Adrenal gland (tissue), 9 donors: ENCODE measurements at regions not wholly inside any gene's neighbourhood (a gene's known extent, or its start where the extent isn't known, plus 50 kb on each side); places are given as distances from the start of the nearest gene placed in this dataset.
A peak's percentile ranks its signal among the peaks of the same experiment; 100 is the strongest.

Source experiments
- DNase-seq, 7 donors: peaks; one replicate each; pipeline ENCODE4 v3.0.0-alpha.2; 2019 to 2020
- H3K27ac ChIP-seq, 5 donors: fragments of 200-600 bp; sonication (generic) in 4 of 5; 1 replicate in 3 of 5; 2 replicates in 2 of 5; pipeline versions ENCODE4 v1.5.1 to v1.8.0; 2016 to 2020; ENCODE audit warnings: mild to moderate bottlenecking in 1 of 5
- H3K27me3 ChIP-seq: fragments of 200-600 bp; 2 replicates; pipeline ENCODE4 v1.8.0; 2021
- H3K36me3 ChIP-seq, 2 donors: fragments of 200-600 bp; replicated peaks in 1 of 2; 1 replicate in 1 of 2; 2 replicates in 1 of 2; pipeline versions ENCODE4 v1.5.1 to v1.8.0; 2018 to 2022
- H3K4me1 ChIP-seq, 2 donors: fragments of 200-600 bp; replicated peaks in 1 of 2; 1 replicate in 1 of 2; 2 replicates in 1 of 2; pipeline versions ENCODE4 v1.5.1 to v1.8.0; 2018 to 2021
- H3K4me3 ChIP-seq, 4 donors: fragments of 200-600 bp; sonication (generic) in 3 of 4; one replicate each; pipeline ENCODE4 v1.5.1; 2016 to 2018
- H3K9me3 ChIP-seq, 3 donors: fragments of 200-600 bp; sonication (generic) in 1 of 3; replicated peaks in 1 of 3; 1 replicate in 2 of 3; 2 replicates in 1 of 3; pipeline versions ENCODE4 v1.5.1 to v1.8.0; 2016 to 2021
- CTCF ChIP-seq, 6 experiments: fragments of 450-650 bp in 4 of 6; fragments of 200-600 bp in 2 of 6; sonication (generic) in 1 of 6; IDR thresholded peaks; 1 replicate in 5 of 6; 2 replicates in 1 of 6; pipeline versions ENCODE4 v1.5.1 to v1.8.0; 2016 to 2021; ENCODE audit warnings: antibody characterized with exemption in 6 of 6, mild to moderate bottlenecking in 2 of 6, moderate library complexity in 1 of 6
- POLR2A ChIP-seq, 2 donors: fragments of 450-650 bp; IDR thresholded peaks; one replicate each; pipeline ENCODE4 v1.6.1; 2017; ENCODE audit warnings: antibody characterized with exemption in 2 of 2, mild to moderate bottlenecking in 2 of 2, moderate library complexity in 1 of 2
- WGBS, 4 donors: extraction: QIAGEN DNeasy Blood & Tissue Kit in 2 of 4; methylation state at CpG; one replicate each; pipeline versions ENCODE4 v1.1.5 to v1.1.7; 2013 to 2017; 5-methylcytosine and 5-hydroxymethylcytosine counted together
- intact Hi-C, 2 donors: fragments of 100-400 bp; cut with DNase I; formaldehyde crosslinking; loops; one replicate each; pipeline versions ENCODE4 v1.14.1 to v1.15.0; 2022 to 2023
- donor health status: healthy with polysubstance abuse.
- donor health status: Bipolar disorder and iron deficiency.
- donor health status: DM: yes; HTN: yes; CAD: no.
- donor health status: DM: no; HTN: no; CAD: no.
- donor health status: DM: no; HTN: no; CAD: no.

GRCh38 chr15:62342959-62343358, 177.9 kb upstream of the C2CD4B start:
- Histone ChIP-seq H3K4me1 (no peaks in the 10 kb centered on the region), H3K27me3 (no peaks in the 10 kb centered on the region), H3K27ac (no peak overlapping the region), H3K36me3 (no peaks in the 10 kb centered on the region), H3K9me3 (no peaks in the 10 kb centered on the region), H3K4me3 (no peak overlapping the region)
- TF ChIP-seq POLR2A (IDR thresholded peaks at IDR 0.05): no peak
- no peak for TF ChIP-seq CTCF (IDR thresholded peaks at IDR 0.05)
- 77 to 94% (median 91%) methylated on average over 3 to 9 of the region's 9 CpGs for WGBS, 4 donors
- intact Hi-C loops: no loop called here
- no peak for DNase-seq

GRCh38 chr15:62343397-62343796, 178.3 kb upstream of the C2CD4B start:
- no peak overlapping the region for H3K27ac ChIP-seq
- no peaks in the 10 kb centered on the region for H3K27me3 ChIP-seq
- no peaks in the 10 kb centered on the region for H3K4me1 ChIP-seq
- no peaks in the 10 kb centered on the region for H3K9me3 ChIP-seq
- intact Hi-C loops: no loop called here
- WGBS, 4 donors: 79 to 94% (median 85%) methylated on average over 7 to 10 of the region's 10 CpGs
- DNase-seq: no peak
- no peaks in the 10 kb centered on the region for H3K36me3 ChIP-seq
- TF ChIP-seq POLR2A (IDR thresholded peaks at IDR 0.05) (no peak), CTCF (IDR thresholded peaks at IDR 0.05) (no peak)
- H3K4me3 ChIP-seq: no peak overlapping the region

- Histone ChIP-seq H3K36me3 (no peaks in the 10 kb centered on the region), H3K27me3 (no peaks in the 10 kb centered on the region), H3K9me3 (no peaks in the 10 kb centered on the region), H3K4me1 (no peaks in the 10 kb centered on the region), H3K4me3 (peak overlapping the region in 1 of 4 donors; percentile 16), H3K27ac (no peak overlapping the region)
- intact Hi-C loops: no loop called here
- WGBS, 4 donors: 24 to 62% (median 35%) methylated on average over 6 to 21 of the region's 21 CpGs
- TF ChIP-seq POLR2A (IDR thresholded peaks at IDR 0.05) (no peak), CTCF (IDR thresholded peaks at IDR 0.05) (peak; percentile 39 to 65 (median 48))
- peak; percentile 22 to 67 (median 51) for DNase-seq
Observed at GRCh38 chr15:62344806-62345539, 179.9 kb upstream of the C2CD4B start.

GRCh38 chr15:62346168-62346567, 181.1 kb upstream of the C2CD4B start:
- Histone ChIP-seq H3K27ac (no peak overlapping the region), H3K27me3 (no peaks in the 10 kb centered on the region), H3K4me3 (no peak overlapping the region), H3K36me3 (no peaks in the 10 kb centered on the region), H3K4me1 (no peaks in the 10 kb centered on the region), H3K9me3 (no peaks in the 10 kb centered on the region)
- no peak for DNase-seq
- WGBS, 4 donors: 44 to 64% (median 56%) methylated on average over 1 of the region's 1 CpG
- intact Hi-C loops: no loop called here
- no peak for TF ChIP-seq CTCF (IDR thresholded peaks at IDR 0.05)
- no peak for TF ChIP-seq POLR2A (IDR thresholded peaks at IDR 0.05)
